Ramos (cell line): ENCODE measurements at regions not wholly inside any gene's neighbourhood (a gene's known extent, or its start where the extent isn't known, plus 50 kb on each side); places are given as distances from the start of the nearest gene placed in this dataset.
"Not testable (repeated sequence)": the region's sequence is repeated elsewhere in the genome, so short reads cannot be mapped to it uniquely, and the experiment has no call there.

ENCODE experiments used
- in situ Hi-C: fragments of 300-500 bp; cut with MboI; formaldehyde crosslinking; loops from one replicate; pipeline ENCODE4 v1.14.3; 2022; ENCODE audit warnings: low sequenced_read_pairs; ENCODE audit not compliant: unreplicated experiment

DNA sequence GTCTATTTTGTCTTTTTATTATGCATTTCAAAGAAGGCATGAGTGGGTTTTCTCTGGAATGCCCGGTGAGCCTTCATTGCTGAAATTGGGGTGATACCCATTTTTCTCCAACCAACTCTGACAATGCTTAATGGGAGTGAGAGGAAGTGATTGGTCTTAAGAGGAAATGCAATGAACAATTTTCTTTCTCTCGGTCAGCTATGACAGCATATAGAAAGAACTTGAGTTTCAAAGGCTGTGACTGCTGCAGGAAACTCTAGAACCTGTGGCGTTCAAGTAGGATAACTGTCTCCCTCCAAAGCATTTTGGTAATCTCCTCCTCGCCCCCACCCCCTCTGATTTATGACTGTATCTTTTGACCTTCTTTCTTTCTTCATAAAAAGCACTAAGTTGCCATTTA is 155.9 kb downstream of the LYPLAL1 start:
- in situ Hi-C loops = no loop called here

GRCh38 chr1:219326843-219327242 is 153.2 kb downstream of the LYPLAL1 start:
- in situ Hi-C loops = no loop called here

DNA sequence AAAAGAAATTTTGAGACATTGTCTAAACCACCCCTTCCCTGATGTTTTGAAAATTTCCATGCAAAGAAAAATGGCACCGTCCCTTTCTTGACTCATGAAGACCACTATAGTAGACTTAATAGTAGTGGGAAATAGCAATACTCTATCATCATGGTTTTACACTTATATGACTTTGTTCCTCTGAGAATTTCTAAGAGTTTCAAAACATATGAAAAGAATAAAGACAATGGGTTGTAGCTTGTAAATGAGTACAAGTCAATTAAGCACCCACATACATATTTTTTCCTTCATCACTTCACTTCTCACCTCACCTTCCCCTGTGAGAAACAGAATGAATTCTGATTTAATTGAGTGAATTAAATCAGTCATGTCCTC is 151.7 kb downstream of the LYPLAL1 start:
- in situ Hi-C loops = no loop called here

- in situ Hi-C loops = no loop called here
Measured at GRCh38 chr1:219324629-219325367, 151.1 kb downstream of the LYPLAL1 start.

GRCh38 chr1:219324171-219324570 is 150.5 kb downstream of the LYPLAL1 start:
- in situ Hi-C loops = no loop called here

- in situ Hi-C loops = no loop called here
Measured at GRCh38 chr1:219323426-219323825, 149.7 kb downstream of the LYPLAL1 start.

DNA sequence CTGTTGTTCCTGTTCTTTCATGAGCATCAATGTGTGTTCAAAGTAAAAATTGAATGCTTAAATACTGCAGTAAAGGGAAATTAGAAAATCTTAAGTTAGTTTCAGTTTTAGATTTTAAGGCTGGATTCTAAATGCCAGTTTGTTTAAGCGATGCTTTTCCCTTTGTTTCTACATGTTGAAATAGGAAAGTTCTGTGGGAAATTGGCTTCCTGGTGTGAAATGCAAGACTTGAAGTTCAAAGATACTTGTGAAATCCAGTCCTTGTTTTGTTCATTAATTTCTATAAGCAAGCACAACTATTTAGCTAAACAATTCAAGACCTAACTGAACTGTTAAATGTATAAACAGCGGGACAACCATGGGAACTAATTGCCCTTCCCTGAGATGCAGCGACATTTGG is 149.1 kb downstream of the LYPLAL1 start:
- in situ Hi-C loops = no loop called here

GRCh38 chr1:219320563-219320962 is 146.9 kb downstream of the LYPLAL1 start:
- in situ Hi-C loops = not testable (repeated sequence)

- in situ Hi-C loops = no loop called here
Measured at GRCh38 chr1:219318826-219319225, 145.1 kb downstream of the LYPLAL1 start.

GRCh38 chr1:219317762-219318353 is 144.2 kb downstream of the LYPLAL1 start:
- in situ Hi-C loops = no loop called here

DNA sequence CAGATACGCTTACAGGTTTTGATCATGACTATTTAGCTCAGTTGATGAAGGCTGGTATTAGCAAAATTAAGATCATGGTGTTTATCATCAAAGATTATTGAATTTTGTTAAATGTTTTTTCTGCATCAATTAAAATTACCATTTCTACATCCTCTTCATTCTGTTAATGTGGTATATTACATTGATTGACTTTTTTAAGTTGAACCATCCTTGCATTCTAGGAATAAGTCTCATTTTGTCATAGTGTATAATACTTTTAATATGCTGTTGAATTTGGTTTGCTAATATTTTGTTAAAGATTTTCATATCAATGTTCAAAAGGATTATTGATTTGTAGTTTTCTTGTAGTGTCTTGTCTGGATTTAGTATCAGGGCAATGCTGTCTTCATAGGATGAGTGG is 142.4 kb downstream of the LYPLAL1 start:
- in situ Hi-C loops = no loop called here

DNA sequence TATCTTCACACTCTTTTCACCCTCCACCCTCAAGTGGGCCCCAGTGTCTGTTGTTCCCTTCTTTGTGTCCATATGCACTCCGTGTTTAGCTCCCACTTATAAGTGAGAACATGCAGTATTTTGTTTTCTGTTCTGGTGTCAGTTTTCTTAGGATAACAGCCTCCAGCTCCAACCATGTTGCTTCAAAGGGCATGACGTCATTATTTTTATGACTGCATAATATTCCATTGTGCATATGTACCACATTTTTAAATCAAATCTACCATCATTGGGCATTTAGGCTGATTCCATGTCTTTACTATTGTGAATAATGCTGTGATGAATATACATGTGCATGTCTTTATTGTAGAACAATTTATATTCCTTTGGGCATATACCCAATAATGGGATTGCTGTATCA is 140.3 kb downstream of the LYPLAL1 start:
- in situ Hi-C loops = no loop called here

DNA sequence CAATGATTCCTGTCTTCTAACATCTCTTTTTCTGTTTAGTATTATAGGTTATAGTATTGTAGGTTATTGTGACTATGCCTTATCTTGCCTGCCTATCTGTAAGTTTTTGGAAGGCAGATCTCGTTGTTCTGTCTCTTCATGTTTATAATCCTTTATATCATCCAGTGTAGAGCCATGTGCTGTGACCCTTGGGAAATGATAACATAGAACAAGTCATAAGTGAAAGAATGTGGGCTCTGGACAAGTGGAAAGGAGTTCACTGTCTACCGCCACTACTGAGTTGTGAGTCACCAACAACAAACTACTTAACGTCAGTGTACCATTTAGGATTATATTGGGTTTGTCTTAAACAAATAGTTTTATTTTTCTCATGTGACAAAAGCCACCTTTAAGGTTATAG is 139.3 kb downstream of the LYPLAL1 start:
- in situ Hi-C loops = no loop called here

- in situ Hi-C loops = no loop called here
Measured at GRCh38 chr1:219310181-219310728, 136.6 kb downstream of the LYPLAL1 start.

DNA sequence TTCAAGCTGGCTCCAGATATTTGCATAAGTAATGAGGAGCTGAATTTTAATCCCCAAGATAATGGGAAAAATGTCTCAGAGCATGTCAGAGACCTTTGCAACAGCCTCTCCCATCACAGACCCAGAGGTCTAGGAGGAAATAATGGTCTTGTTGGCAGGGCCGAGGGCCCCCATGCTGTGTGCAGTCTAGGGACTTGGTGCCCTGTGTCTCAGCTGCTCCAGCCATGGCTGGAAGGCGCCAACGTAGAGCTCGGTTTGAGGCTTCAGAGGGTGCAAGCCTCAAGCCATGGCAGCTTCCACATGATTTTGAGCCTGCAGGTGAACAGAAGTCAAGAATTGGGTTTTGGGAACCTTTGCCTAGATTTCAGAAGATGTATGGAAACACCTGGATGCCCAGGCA is 134.7 kb downstream of the LYPLAL1 start:
- in situ Hi-C loops = no loop called here

DNA sequence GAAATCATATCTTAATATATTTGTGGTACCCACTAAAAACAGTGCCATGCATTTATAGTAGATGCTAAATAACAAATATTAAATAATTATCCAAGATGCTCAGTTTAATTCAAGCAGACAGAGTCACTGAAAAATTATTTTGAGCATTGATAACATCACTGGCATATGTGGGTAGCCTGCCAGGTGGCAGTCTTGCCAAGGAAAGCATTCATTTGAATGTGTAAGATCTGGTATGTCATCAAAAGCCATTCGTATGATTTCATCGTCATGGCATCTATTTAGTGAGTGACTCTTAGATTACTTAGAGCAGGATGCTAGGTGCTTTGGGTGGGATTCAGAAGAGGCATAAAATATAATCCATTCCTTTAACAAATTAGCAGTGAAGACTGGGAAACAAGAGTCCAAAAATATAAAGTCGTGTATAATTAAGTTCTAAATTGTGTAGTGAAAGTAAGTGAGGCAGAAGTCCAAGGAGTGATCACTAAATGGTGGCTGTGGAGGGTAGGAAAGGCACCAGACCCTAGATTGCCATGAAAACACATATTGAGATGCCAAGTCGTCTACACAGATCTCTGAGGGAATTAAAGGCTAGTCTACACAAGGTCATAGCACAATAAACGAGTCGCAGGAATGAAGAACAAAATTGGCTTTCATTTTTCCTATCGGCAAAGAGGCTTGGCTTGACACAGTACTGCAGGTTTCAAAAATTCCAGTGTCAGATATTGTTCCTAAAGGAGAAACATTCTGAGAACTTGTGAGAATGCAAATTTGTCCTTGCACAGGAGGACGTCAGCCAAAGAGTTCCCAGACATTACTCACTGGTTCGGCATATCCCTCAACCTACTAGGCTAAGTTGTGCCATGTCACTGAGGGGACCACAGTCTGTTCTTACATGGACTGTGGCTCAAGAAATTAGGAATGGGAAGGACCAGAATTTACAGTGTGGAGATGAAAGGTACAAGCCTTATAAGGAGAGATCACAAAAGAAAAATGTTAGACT is 130.8 kb downstream of the LYPLAL1 start:
- in situ Hi-C loops = no loop called here

DNA sequence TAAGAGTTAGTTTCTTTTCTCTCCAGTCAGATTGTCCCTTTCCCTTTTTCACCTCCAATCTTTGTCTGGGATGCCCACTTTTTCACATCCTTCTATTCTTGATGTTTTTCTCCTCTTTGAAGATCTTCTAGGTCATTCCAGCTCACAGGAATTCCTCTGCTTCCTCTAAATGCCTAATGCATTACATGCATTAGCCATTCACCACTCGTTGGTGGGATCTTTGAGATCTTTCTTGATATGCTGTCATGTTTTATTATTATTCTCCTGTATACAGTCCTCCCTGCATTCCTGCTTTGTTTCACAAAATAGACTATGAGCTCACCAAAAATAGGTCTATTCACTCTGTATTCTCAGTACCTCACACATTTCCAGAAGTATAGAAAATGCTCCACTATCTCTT is 129.0 kb downstream of the LYPLAL1 start:
- in situ Hi-C loops = no loop called here

DNA sequence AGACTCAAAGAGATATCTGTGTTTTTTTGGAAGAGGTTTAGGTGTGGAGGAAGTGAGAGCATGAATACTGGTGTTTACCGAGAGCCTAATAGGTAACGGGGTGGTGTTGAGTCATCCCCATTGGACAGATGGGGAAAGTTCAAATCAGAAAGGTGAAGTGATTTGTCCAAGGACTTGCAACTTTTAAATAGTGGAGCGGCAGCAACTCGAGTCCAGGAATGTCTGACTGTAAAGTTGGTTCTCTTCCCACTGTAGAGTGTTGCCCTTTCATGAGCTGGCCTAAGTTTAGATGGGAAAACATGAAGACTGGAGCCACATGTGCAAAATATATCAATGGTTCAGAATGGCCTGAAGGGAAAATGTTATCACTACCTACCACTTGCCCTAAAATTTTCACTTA is 125.7 kb downstream of the LYPLAL1 start:
- in situ Hi-C loops = no loop called here

DNA sequence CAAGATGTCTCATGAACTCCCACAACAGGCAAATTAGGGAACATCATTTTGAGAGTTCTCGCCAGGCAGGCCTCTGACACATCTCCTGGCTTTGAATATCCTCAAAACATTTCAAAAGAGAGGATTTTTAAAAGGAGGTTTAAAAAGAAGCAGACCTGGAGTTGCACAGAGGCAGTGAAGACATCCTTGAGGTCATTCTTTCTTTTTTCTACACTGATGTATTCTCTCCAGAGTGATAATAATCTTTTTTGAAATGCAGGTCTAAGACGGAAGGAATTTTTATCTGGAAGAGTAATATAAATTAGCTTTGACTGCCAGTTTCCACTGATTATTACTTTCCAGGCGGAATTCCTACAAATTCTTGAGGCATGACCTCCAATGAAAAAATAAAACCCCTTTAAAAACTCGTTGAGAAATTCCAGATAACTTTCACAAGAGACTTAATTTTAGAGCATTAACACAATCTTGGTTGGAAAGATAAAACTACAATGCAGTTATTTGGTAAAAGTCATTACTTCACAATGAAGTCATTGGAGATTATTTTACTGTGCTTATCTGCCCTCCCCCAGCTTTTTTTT is 125.0 kb downstream of the LYPLAL1 start:
- in situ Hi-C loops = no loop called here
